ENCODE measurements at regions not wholly inside any gene's neighbourhood (a gene's known extent, or its start where the extent isn't known, plus 50 kb on each side); places are given as distances from the start of the nearest gene placed in this dataset.

GRCh38 chr9:103188781-103189350, 193.7 kb downstream of the CYLC2 start:
- TF ChIP-seq GATA2 (IDR thresholded peaks at IDR 0.05; ENCODE audit: low read depth, low read length) (no peak), GATA3 (IDR thresholded peaks at IDR 0.05; ENCODE audit: low read depth, low read length) (no peak)

Measured in SH-SY5Y (cell line).